ENCODE measurements at regions not wholly inside any gene's neighbourhood (a gene's known extent, or its start where the extent isn't known, plus 50 kb on each side); places are given as distances from the start of the nearest gene placed in this dataset.
"Not testable (repeated sequence)": the region's sequence is repeated elsewhere in the genome, so short reads cannot be mapped to it uniquely, and the experiment has no call there.

GRCh38 chr11:134843735-134844134 is 431.7 kb upstream of the B3GAT1 start:
- no peak overlapping the region for H3K4me3 ChIP-seq (ENCODE audit: low read depth, poor library complexity, severe bottlenecking)
- peak in 1 of 2 donors; percentile 40 for DNase-seq (ENCODE audit: low spot score in 2 of 2)
- intact Hi-C loops (cut with DNase I; ENCODE audit: low total_unique reads), result no loop called here
- WGBS, 2 donors, result 77 to 83% methylated on average over 9 of the region's 9 CpGs
- TF ChIP-seq POLR2A (IDR thresholded peaks at IDR 0.05) (no peak), CTCF (IDR thresholded peaks at IDR 0.05) (no peak)

- no peak for TF ChIP-seq POLR2A (IDR thresholded peaks at IDR 0.05)
- no peak for TF ChIP-seq CTCF (IDR thresholded peaks at IDR 0.05)
- intact Hi-C loops (cut with DNase I; ENCODE audit: low total_unique reads), result no loop called here
- no peak overlapping the region for H3K4me3 ChIP-seq (ENCODE audit: low read depth, poor library complexity, severe bottlenecking)
- peak in 1 of 2 donors; percentile 50 for DNase-seq (ENCODE audit: low spot score in 2 of 2)
- 85 to 89% methylated on average over 8 of the region's 8 CpGs for WGBS, 2 donors
Measured at GRCh38 chr11:134843020-134843419, 431.0 kb upstream of the B3GAT1 start.

- WGBS, 2 donors, result 71 to 79% methylated on average over 5 of the region's 5 CpGs
- intact Hi-C loops (cut with DNase I; ENCODE audit: low total_unique reads), result no loop called here
- H3K4me3 ChIP-seq (ENCODE audit: low read depth, poor library complexity, severe bottlenecking), result no peak overlapping the region
- TF ChIP-seq CTCF (IDR thresholded peaks at IDR 0.05) (no peak), POLR2A (IDR thresholded peaks at IDR 0.05) (no peak)
- peak in 1 of 2 donors; percentile 50 for DNase-seq (ENCODE audit: low spot score in 2 of 2)
Measured at GRCh38 chr11:134841972-134842371, 429.9 kb upstream of the B3GAT1 start.

- DNase-seq (ENCODE audit: low spot score in 2 of 2), result no peak
- TF ChIP-seq POLR2A (IDR thresholded peaks at IDR 0.05) (no peak), CTCF (IDR thresholded peaks at IDR 0.05) (no peak)
- intact Hi-C loops (cut with DNase I; ENCODE audit: low total_unique reads), result no loop called here
- 56 to 59% methylated on average over 5 of the region's 5 CpGs for WGBS, 2 donors
- no peak overlapping the region for H3K4me3 ChIP-seq (ENCODE audit: low read depth, poor library complexity, severe bottlenecking)
Measured at GRCh38 chr11:134841411-134841810, 429.4 kb upstream of the B3GAT1 start.

- WGBS, 2 donors, result 81 to 85% methylated on average over 7 of the region's 7 CpGs
- intact Hi-C loops (cut with DNase I; ENCODE audit: low total_unique reads), result no loop called here
- peak in 1 of 2 donors; percentile 53 for DNase-seq (ENCODE audit: low spot score in 2 of 2)
- H3K4me3 ChIP-seq (ENCODE audit: low read depth, poor library complexity, severe bottlenecking), result no peak overlapping the region
- TF ChIP-seq POLR2A (IDR thresholded peaks at IDR 0.05), result no peak
- TF ChIP-seq CTCF (IDR thresholded peaks at IDR 0.05), result no peak
Measured at GRCh38 chr11:134840945-134841344, 428.9 kb upstream of the B3GAT1 start.

- H3K4me3 ChIP-seq (ENCODE audit: low read depth, poor library complexity, severe bottlenecking); intact Hi-C loops (cut with DNase I; ENCODE audit: low total_unique reads): not testable (repeated sequence)
- DNase-seq (ENCODE audit: low spot score in 2 of 2), result peak in 1 of 2 donors; percentile 78
- whole genome bisulfite sequencing, 2 donors, result 67 to 71% methylated on average over 3 to 4 of the region's 4 CpGs
Measured at GRCh38 chr11:134840165-134840564, 428.1 kb upstream of the B3GAT1 start.

Data from lower leg skin (tissue), 4 donors.